ENCODE measurements at regions not wholly inside any gene's neighbourhood (a gene's known extent, or its start where the extent isn't known, plus 50 kb on each side); places are given as distances from the start of the nearest gene placed in this dataset.
A peak's percentile ranks its signal among the peaks of the same experiment; 100 is the strongest.

GRCh38 chr6:121499666-121500065 is 64.2 kb downstream of the GJA1 start:
- no peak for DNase-seq

- no peak for DNase-seq
These were observed 68.1 kb downstream of the GJA1 start for GRCh38 chr6:121503589-121503991.

GRCh38 chr6:121504227-121504626 is 68.8 kb downstream of the GJA1 start:
- DNase-seq, result no peak

- DNase-seq, result no peak
These were observed 69.8 kb downstream of the GJA1 start for GRCh38 chr6:121505284-121505683.

- no peak for DNase-seq
These were observed 71.6 kb downstream of the GJA1 start for GRCh38 chr6:121506761-121507754.

- DNase-seq, result no peak
These were observed 75.2 kb downstream of the GJA1 start for GRCh38 chr6:121510568-121511177.

- DNase-seq, result no peak
These were observed 80.3 kb downstream of the GJA1 start for GRCh38 chr6:121515630-121516265.

GRCh38 chr6:121516331-121516730 is 80.9 kb downstream of the GJA1 start:
- no peak for DNase-seq

- DNase-seq, result no peak
These were observed 85.1 kb downstream of the GJA1 start for GRCh38 chr6:121520337-121521163.

- DNase-seq, result no peak
These were observed 85.7 kb downstream of the GJA1 start for GRCh38 chr6:121521164-121521555.

- DNase-seq, result no peak
These were observed 86.8 kb downstream of the GJA1 start for GRCh38 chr6:121522265-121522664.

- no peak for DNase-seq
These were observed 87.4 kb downstream of the GJA1 start for GRCh38 chr6:121522771-121523386.

- no peak for DNase-seq
These were observed 88.2 kb downstream of the GJA1 start for GRCh38 chr6:121523628-121524027.

- no peak for DNase-seq
These were observed 90.8 kb downstream of the GJA1 start for GRCh38 chr6:121526282-121526681.

- DNase-seq, result no peak
These were observed 96.3 kb downstream of the GJA1 start for GRCh38 chr6:121531658-121532169.

GRCh38 chr6:121533321-121533841 is 97.9 kb downstream of the GJA1 start:
- peak; percentile 37 for DNase-seq

- no peak for DNase-seq
These were observed 100.3 kb downstream of the GJA1 start for GRCh38 chr6:121535777-121536176.

- no peak for DNase-seq
These were observed 100.9 kb downstream of the GJA1 start for GRCh38 chr6:121536345-121536744.

- DNase-seq, result no peak
These were observed 104.0 kb downstream of the GJA1 start for GRCh38 chr6:121539439-121539838.

GRCh38 chr6:121540210-121540609 is 104.8 kb downstream of the GJA1 start:
- no peak for DNase-seq

- no peak for DNase-seq
These were observed 109.2 kb downstream of the GJA1 start for GRCh38 chr6:121544691-121545090.

GRCh38 chr6:121548131-121548530 is 112.7 kb downstream of the GJA1 start:
- DNase-seq, result no peak

Data from eye (tissue), 1 donor.